ENCODE measurements at regions not wholly inside any gene's neighbourhood (a gene's known extent, or its start where the extent isn't known, plus 50 kb on each side); places are given as distances from the start of the nearest gene placed in this dataset.

- no peak for TF ChIP-seq CTCF (IDR thresholded peaks at IDR 0.05)
- no peak for TF ChIP-seq POLR2A (IDR thresholded peaks at IDR 0.05)
Observed at GRCh38 chr9:119722384-119722783, 353.1 kb upstream of the BRINP1 start.

Measured in uterus (tissue), 2 donors.